Osteoblast (primary cell): ENCODE measurements at regions not wholly inside any gene's neighbourhood (a gene's known extent, or its start where the extent isn't known, plus 50 kb on each side); places are given as distances from the start of the nearest gene placed in this dataset.

Source experiments
- DNase-seq: peaks from one replicate; pipeline ENCODE4 v3.0.0; 2011; ENCODE audit warnings: low spot score, mixed read lengths; ENCODE audit not compliant: insufficient read length; ENCODE audit errors: missing footprints
- H2AFZ ChIP-seq: 2 replicates; pipeline ENCODE4 v1.6.0; 2011; ENCODE audit warnings: mild to moderate bottlenecking, low read length
- H3K27ac ChIP-seq: 2 replicates; pipeline ENCODE4 v1.5.1; 2011; ENCODE audit warnings: mild to moderate bottlenecking, low read depth, low read length, moderate library complexity
- H3K27me3 ChIP-seq: 2 replicates; pipeline ENCODE4 v1.6.0; 2012; ENCODE audit warnings: mild to moderate bottlenecking, control low read depth, inconsistent platforms, low read length, moderate library complexity; ENCODE audit not compliant: insufficient read depth
- H3K36me3 ChIP-seq: 2 replicates; pipeline ENCODE4 v1.5.1; 2011; ENCODE audit warnings: mild to moderate bottlenecking, low read length, control low read depth, moderate library complexity; ENCODE audit not compliant: insufficient read depth
- H3K4me1 ChIP-seq: 2 replicates; pipeline ENCODE4 v1.5.1; 2011; ENCODE audit warnings: mild to moderate bottlenecking, low read length, control low read depth, moderate library complexity; ENCODE audit not compliant: insufficient read depth
- H3K4me2 ChIP-seq: 2 replicates; pipeline ENCODE4 v1.6.0; 2011; ENCODE audit warnings: mild to moderate bottlenecking, low read length; ENCODE audit not compliant: insufficient read depth
- H3K4me3 ChIP-seq: fragments of 200-600 bp; sonication (generic); 3 replicates; pipeline ENCODE4 v1.5.1; 2012; ENCODE audit warnings: mild to moderate bottlenecking, low read length, inconsistent platforms; ENCODE audit not compliant: insufficient read depth
- H3K79me2 ChIP-seq: 2 replicates; pipeline ENCODE4 v1.6.0; 2012; ENCODE audit warnings: mild to moderate bottlenecking, low read length, control low read depth, inconsistent platforms; ENCODE audit not compliant: insufficient read depth
- H3K9me3 ChIP-seq: 2 replicates; pipeline ENCODE4 v1.5.1; 2011; ENCODE audit warnings: low read depth, low read length, control low read depth
- H4K20me1 ChIP-seq: 2 replicates; pipeline ENCODE4 v1.6.0; 2012; ENCODE audit warnings: mild to moderate bottlenecking, low read length, control low read depth; ENCODE audit not compliant: insufficient read depth
- TF ChIP-seq, protein P1 (sequence below): IDR thresholded peaks from 2 replicates; pipeline ENCODE4 v1.5.1; 2011; ENCODE audit warnings: mild to moderate bottlenecking, low read depth, low read length, moderate library complexity; ENCODE audit errors: extremely low read depth

DNA sequence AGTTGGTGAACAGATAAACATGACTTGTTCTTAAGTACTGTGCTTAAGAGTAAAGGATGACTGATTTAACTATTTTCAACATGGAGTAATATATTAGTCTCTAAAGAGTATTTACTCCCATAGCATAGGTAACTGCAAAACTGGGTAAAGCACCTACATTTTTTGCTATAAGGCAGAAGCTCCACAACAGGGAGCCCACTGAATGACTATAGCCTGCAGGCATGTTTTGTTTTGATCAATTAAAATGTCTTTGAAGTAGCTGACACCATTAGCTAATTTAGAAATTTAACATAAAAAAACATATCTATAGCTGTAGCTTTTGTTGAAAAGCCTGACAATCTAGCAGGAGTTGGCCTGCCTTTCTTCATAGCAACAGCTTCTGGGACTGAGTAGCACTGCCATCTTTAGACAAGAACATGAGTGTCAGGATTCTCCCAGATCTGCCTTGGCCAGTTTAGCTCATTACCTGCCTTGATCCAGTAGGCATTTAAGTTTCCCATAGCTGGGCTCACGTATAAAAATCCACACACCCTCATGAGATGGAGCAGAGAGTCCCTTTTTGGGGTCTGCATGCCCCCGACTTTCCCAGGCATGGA, 1935.1 kb upstream of the PIK3C3 start:
- TF ChIP-seq, protein P1, sequence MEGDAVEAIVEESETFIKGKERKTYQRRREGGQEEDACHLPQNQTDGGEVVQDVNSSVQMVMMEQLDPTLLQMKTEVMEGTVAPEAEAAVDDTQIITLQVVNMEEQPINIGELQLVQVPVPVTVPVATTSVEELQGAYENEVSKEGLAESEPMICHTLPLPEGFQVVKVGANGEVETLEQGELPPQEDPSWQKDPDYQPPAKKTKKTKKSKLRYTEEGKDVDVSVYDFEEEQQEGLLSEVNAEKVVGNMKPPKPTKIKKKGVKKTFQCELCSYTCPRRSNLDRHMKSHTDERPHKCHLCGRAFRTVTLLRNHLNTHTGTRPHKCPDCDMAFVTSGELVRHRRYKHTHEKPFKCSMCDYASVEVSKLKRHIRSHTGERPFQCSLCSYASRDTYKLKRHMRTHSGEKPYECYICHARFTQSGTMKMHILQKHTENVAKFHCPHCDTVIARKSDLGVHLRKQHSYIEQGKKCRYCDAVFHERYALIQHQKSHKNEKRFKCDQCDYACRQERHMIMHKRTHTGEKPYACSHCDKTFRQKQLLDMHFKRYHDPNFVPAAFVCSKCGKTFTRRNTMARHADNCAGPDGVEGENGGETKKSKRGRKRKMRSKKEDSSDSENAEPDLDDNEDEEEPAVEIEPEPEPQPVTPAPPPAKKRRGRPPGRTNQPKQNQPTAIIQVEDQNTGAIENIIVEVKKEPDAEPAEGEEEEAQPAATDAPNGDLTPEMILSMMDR, result no peak
- Histone ChIP-seq H4K20me1 (no peaks in the 10 kb centered on the region), H3K79me2 (no peaks in the 10 kb centered on the region), H3K36me3 (no peaks in the 10 kb centered on the region), H3K9me3 (no peaks in the 10 kb centered on the region), H3K27ac (no peak overlapping the region), H2AFZ (no peak overlapping the region), H3K4me1 (no peaks in the 10 kb centered on the region), H3K4me2 (no peak overlapping the region), H3K4me3 (no peak overlapping the region), H3K27me3 (no peaks in the 10 kb centered on the region)
- DNase-seq, result no peak

DNA sequence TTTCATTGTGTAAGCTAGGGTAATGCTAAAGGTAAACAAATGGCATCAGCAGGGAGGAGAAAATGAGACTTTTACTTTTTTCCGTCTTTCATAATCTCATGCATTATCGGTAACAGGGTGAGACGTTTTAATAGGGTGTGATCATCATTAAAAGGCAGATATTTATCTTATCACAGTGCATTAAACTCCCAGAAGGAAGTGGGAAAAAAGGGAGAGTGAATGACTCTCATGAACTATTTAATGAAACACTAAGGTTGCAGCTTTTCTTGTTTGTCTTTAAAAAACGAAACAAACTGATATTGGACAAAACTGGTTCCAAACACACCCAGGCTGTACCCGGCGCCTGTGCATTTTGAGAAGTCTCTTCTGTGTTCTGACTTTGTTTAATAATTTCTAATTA, 1936.8 kb upstream of the PIK3C3 start:
- no peak overlapping the region for H2AFZ ChIP-seq
- H3K4me1 ChIP-seq, result no peaks in the 10 kb centered on the region
- no peak for DNase-seq
- H3K27me3 ChIP-seq, result no peaks in the 10 kb centered on the region
- no peaks in the 10 kb centered on the region for H3K36me3 ChIP-seq
- H3K9me3 ChIP-seq, result no peaks in the 10 kb centered on the region
- no peak overlapping the region for H3K4me3 ChIP-seq
- H3K4me2 ChIP-seq, result no peak overlapping the region
- TF ChIP-seq, protein P1, result no peak
- H3K27ac ChIP-seq, result no peak overlapping the region
- no peaks in the 10 kb centered on the region for H4K20me1 ChIP-seq
- no peaks in the 10 kb centered on the region for H3K79me2 ChIP-seq

DNA sequence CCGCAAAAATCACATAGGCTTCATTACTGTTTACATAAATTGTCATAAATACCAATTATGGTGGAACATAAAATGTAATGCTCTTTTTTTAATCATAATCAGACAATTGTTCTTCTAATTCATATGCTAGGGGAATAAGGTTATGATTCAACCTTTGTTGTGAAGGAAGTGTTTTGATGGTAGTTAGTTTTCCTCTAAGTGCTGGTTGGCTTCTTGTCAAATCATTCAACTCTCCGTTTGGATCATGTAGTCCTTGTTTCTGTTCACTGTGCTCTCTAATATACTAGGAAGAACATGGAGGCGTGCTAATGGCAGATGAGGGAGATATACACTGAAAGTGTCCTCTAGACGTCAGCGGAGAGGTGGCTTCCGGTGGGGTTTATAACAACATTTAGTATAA, 1938.0 kb upstream of the PIK3C3 start:
- Histone ChIP-seq H2AFZ (no peak overlapping the region), H4K20me1 (no peaks in the 10 kb centered on the region), H3K4me1 (no peaks in the 10 kb centered on the region), H3K4me2 (no peak overlapping the region), H3K79me2 (no peaks in the 10 kb centered on the region), H3K27me3 (no peaks in the 10 kb centered on the region), H3K36me3 (no peaks in the 10 kb centered on the region), H3K4me3 (no peak overlapping the region), H3K27ac (no peak overlapping the region), H3K9me3 (no peaks in the 10 kb centered on the region)
- no peak for DNase-seq
- TF ChIP-seq, protein P1, result no peak

DNA sequence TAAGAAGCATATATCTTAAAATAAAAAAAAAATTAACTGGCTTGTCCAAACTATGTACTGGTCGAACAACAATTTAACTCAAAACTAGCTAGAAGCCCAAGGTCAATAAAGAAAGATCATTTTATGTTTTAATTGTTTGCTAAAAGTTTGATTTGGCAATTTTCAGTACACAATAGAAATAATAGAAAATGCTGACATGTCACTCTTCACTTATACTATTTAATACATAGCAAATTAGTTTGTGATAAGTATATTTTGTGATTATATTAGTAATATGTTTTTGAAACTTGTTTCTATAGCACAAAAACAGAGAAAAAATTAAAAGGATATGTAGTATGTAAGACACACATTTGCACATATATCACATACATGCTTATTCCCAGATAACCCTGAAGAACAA, 1938.6 kb upstream of the PIK3C3 start:
- no peaks in the 10 kb centered on the region for H3K79me2 ChIP-seq
- TF ChIP-seq, protein P1, result no peak
- H3K27me3 ChIP-seq, result no peaks in the 10 kb centered on the region
- H3K36me3 ChIP-seq, result no peaks in the 10 kb centered on the region
- H4K20me1 ChIP-seq, result no peaks in the 10 kb centered on the region
- H3K4me2 ChIP-seq, result no peak overlapping the region
- no peaks in the 10 kb centered on the region for H3K9me3 ChIP-seq
- DNase-seq, result no peak
- H3K4me1 ChIP-seq, result no peaks in the 10 kb centered on the region
- H3K4me3 ChIP-seq, result no peak overlapping the region
- H3K27ac ChIP-seq, result no peak overlapping the region
- H2AFZ ChIP-seq, result no peak overlapping the region
